Hepatocyte (in vitro differentiated cells): ENCODE measurements at regions not wholly inside any gene's neighbourhood (a gene's known extent, or its start where the extent isn't known, plus 50 kb on each side); places are given as distances from the start of the nearest gene placed in this dataset.
"Not testable (repeated sequence)": the region's sequence is repeated elsewhere in the genome, so short reads cannot be mapped to it uniquely, and the experiment has no call there.

Experiments used
- DNase-seq: peaks from one replicate; pipeline ENCODE4 v3.0.0-alpha.2; 2016; ENCODE audit warnings: low spot score
- H2AFZ ChIP-seq: fragments of 200-600 bp; sonication (generic); 2 replicates; pipeline ENCODE4 v1.6.0; 2016; ENCODE audit warnings: antibody characterized with exemption, mild to moderate bottlenecking
- H3K27ac ChIP-seq: fragments of 200-600 bp; sonication (generic); 2 replicates; pipeline ENCODE4 v1.5.1; 2016; ENCODE audit warnings: mild to moderate bottlenecking
- H3K27me3 ChIP-seq: fragments of 200-600 bp; sonication (generic); 2 replicates; pipeline ENCODE4 v1.6.1; 2016
- H3K36me3 ChIP-seq: fragments of 200-600 bp; sonication (generic); replicated peaks from 2 replicates; pipeline ENCODE4 v1.5.1; 2016; ENCODE audit warnings: low read depth; ENCODE audit not compliant: insufficient read depth
- H3K4me1 ChIP-seq: fragments of 200-600 bp; sonication (generic); 2 replicates; pipeline ENCODE4 v1.5.1; 2016; ENCODE audit warnings: mild to moderate bottlenecking, moderate library complexity; ENCODE audit not compliant: insufficient read depth
- H3K4me2 ChIP-seq: fragments of 200-600 bp; sonication (generic); 2 replicates; pipeline ENCODE4 v1.6.0; 2016
- H3K4me3 ChIP-seq: fragments of 200-600 bp; sonication (generic); 2 replicates; pipeline ENCODE4 v1.5.1; 2016; ENCODE audit warnings: mild to moderate bottlenecking
- H3K79me2 ChIP-seq: fragments of 200-600 bp; sonication (generic); 2 replicates; pipeline ENCODE4 v1.6.0; 2017; ENCODE audit warnings: mild to moderate bottlenecking
- H3K9me2 ChIP-seq: fragments of 200-600 bp; sonication (generic); replicated peaks from 2 replicates; pipeline ENCODE4 v1.6.0; 2017; ENCODE audit warnings: mild to moderate bottlenecking; ENCODE audit not compliant: insufficient read depth
- H3K9me3 ChIP-seq: fragments of 200-600 bp; sonication (generic); 2 replicates; pipeline ENCODE4 v1.5.1; 2016; ENCODE audit warnings: low read depth, mild to moderate bottlenecking
- H4K20me1 ChIP-seq: fragments of 200-600 bp; sonication (generic); 2 replicates; pipeline ENCODE4 v1.6.0; 2016; ENCODE audit warnings: mild to moderate bottlenecking; ENCODE audit not compliant: insufficient read depth, poor library complexity, severe bottlenecking
- EZH2 ChIP-seq: fragments of 200-600 bp; sonication (generic); IDR thresholded peaks from 2 replicates; pipeline ENCODE4 v1.6.1; 2016; ENCODE audit warnings: antibody characterized with exemption, mild to moderate bottlenecking, borderline replicate concordance
- EZH2phosphoT487 ChIP-seq: fragments of 200-600 bp; sonication (generic); IDR thresholded peaks from one replicate; pipeline ENCODE4 v1.6.1; 2018; ENCODE audit warnings: antibody characterized with exemption, mild to moderate bottlenecking, low read depth, moderate library complexity; ENCODE audit not compliant: unreplicated experiment, severe bottlenecking
- WGBS: methylation state at CpG from one replicate; pipeline ENCODE4 v1.1.6; 2016; ENCODE audit warnings: low lambda C conversion rate; ENCODE audit errors: missing lambda C conversion rate; 5-methylcytosine and 5-hydroxymethylcytosine counted together
- TF ChIP-seq, protein P1 (sequence below): fragments of 200-600 bp; sonication (generic); IDR thresholded peaks from 2 replicates; pipeline ENCODE4 v1.5.1; 2016; ENCODE audit warnings: antibody characterized with exemption, mild to moderate bottlenecking; ENCODE audit not compliant: poor library complexity

- no peak for DNase-seq
- Histone ChIP-seq H3K9me2 (no peaks in the 10 kb centered on the region), H2AFZ (no peak overlapping the region), H3K27me3 (no peaks in the 10 kb centered on the region), H4K20me1 (no peaks in the 10 kb centered on the region), H3K27ac (no peak overlapping the region), H3K4me1 (no peaks in the 10 kb centered on the region), H3K4me2 (no peak overlapping the region), H3K4me3 (no peak overlapping the region), H3K79me2 (no peaks in the 10 kb centered on the region), H3K36me3 (no peaks in the 10 kb centered on the region), H3K9me3 (no peaks in the 10 kb centered on the region)
- TF ChIP-seq EZH2phosphoT487 (no peak), EZH2 (no peak)
- TF ChIP-seq, protein P1, sequence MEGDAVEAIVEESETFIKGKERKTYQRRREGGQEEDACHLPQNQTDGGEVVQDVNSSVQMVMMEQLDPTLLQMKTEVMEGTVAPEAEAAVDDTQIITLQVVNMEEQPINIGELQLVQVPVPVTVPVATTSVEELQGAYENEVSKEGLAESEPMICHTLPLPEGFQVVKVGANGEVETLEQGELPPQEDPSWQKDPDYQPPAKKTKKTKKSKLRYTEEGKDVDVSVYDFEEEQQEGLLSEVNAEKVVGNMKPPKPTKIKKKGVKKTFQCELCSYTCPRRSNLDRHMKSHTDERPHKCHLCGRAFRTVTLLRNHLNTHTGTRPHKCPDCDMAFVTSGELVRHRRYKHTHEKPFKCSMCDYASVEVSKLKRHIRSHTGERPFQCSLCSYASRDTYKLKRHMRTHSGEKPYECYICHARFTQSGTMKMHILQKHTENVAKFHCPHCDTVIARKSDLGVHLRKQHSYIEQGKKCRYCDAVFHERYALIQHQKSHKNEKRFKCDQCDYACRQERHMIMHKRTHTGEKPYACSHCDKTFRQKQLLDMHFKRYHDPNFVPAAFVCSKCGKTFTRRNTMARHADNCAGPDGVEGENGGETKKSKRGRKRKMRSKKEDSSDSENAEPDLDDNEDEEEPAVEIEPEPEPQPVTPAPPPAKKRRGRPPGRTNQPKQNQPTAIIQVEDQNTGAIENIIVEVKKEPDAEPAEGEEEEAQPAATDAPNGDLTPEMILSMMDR, result no peak
- 94% methylated on average over 43 of the region's 43 CpGs for WGBS
Measured at GRCh38 chr10:44004913-44005787, 356.5 kb upstream of the ZNF32 start.

DNA sequence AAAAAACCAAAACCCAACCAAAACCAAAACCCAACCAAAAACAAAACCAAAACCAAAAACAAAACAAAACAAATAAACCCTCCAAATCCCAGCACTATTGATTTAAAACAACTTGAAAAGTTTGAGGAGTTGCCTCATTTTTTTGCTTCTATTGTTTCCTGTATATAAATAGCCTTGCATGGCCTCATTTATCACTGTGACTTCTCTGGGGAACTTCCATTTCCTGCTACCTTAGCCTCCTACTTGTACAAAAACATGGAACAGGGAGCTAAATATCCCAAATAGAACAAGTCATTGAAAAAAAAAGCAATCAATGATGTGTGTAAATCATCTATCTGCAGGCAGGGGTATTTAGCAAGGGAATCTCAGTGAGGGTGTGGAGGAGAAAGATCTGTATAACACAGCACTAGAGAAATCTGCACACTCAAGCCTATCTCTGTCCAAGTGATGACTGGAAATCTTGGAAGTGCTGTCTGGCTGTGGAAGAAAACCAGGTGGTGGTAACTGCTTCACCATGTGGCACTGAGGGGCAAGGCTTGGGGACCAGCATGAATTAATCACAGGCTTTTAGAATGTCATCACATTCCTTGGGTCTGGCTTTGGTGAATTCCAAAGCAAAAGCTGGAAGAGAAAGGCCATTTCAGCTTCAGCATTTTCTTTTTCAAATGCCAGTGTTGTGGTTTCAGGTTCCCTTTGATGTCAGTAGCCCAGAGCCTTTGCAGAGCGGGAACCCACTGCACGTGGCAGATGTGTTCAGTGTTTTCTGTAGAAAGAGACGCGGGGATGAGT is 349.5 kb upstream of the ZNF32 start:
- Histone ChIP-seq H3K27me3 (no peaks in the 10 kb centered on the region), H3K36me3 (no peaks in the 10 kb centered on the region), H2AFZ (no peak overlapping the region), H3K4me3 (no peak overlapping the region), H3K27ac (no peak overlapping the region), H4K20me1 (no peaks in the 10 kb centered on the region), H3K4me2 (no peak overlapping the region), H3K79me2 (no peaks in the 10 kb centered on the region), H3K4me1 (no peaks in the 10 kb centered on the region), H3K9me2 (no peaks in the 10 kb centered on the region), H3K9me3 (no peaks in the 10 kb centered on the region)
- no peak for TF ChIP-seq EZH2phosphoT487
- TF ChIP-seq EZH2, result no peak
- TF ChIP-seq, protein P1, result no peak
- no peak for DNase-seq
- 40% methylated on average over 4 of the region's 4 CpGs for WGBS

DNA sequence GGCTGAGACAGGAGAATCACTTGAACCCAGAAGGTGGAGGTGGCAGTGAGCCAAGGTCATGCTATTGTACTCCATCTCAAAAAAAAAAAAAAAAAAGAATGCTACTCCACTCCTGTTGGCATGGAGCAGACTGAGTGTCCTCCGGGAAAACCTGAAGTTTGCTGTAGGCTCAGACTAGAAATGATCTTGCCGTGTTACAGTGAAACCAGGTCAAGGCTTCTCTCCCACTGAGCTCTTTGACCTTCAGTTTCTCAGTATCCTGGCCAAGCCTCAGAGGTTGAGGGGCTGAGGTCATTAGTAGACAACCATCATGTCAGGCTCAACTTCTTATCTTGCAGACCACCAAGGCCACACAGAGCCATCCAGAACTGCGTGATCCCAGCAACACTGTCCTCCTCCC is 348.6 kb upstream of the ZNF32 start:
- no peak overlapping the region for H2AFZ ChIP-seq
- H3K79me2 ChIP-seq, result no peaks in the 10 kb centered on the region
- TF ChIP-seq EZH2phosphoT487, result no peak
- no peak overlapping the region for H3K4me2 ChIP-seq
- no peaks in the 10 kb centered on the region for H4K20me1 ChIP-seq
- no peaks in the 10 kb centered on the region for H3K9me2 ChIP-seq
- no peak for DNase-seq
- no peaks in the 10 kb centered on the region for H3K9me3 ChIP-seq
- no peak overlapping the region for H3K27ac ChIP-seq
- no peak overlapping the region for H3K4me3 ChIP-seq
- H3K27me3 ChIP-seq, result no peaks in the 10 kb centered on the region
- H3K36me3 ChIP-seq, result no peaks in the 10 kb centered on the region
- 96% methylated on average over 3 of the region's 3 CpGs for WGBS
- no peaks in the 10 kb centered on the region for H3K4me1 ChIP-seq

DNA sequence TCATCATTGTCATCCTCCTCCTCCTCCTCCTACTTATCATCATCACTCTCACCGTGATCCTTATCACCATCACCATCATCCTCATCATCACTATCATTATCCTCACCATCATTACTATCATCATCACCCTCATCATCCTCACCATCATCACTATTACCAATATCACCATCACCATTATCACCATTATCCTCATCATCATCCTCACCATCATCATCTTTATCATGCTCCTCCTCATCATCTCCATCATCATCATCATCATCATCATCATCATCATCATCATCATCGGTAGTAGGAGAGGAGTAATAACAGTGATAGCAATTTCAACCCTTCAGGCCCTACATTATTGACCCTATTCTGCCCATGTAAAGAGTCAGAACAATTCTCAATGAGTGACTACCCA is 345.9 kb upstream of the ZNF32 start:
- DNase-seq, result no peak
- 91% methylated on average over 2 of the region's 2 CpGs for WGBS
- H3K27me3 ChIP-seq, result no peaks in the 10 kb centered on the region
- no peak overlapping the region for H3K27ac ChIP-seq
- TF ChIP-seq EZH2, result no peak
- TF ChIP-seq EZH2phosphoT487, result no peak
- TF ChIP-seq, protein P1, result no peak
- no peak overlapping the region for H2AFZ ChIP-seq
- no peaks in the 10 kb centered on the region for H4K20me1 ChIP-seq
- no peaks in the 10 kb centered on the region for H3K4me1 ChIP-seq
- no peaks in the 10 kb centered on the region for H3K36me3 ChIP-seq
- H3K79me2 ChIP-seq, result no peaks in the 10 kb centered on the region
- H3K4me2 ChIP-seq, result no peak overlapping the region
- H3K9me2 ChIP-seq, result no peaks in the 10 kb centered on the region
- no peaks in the 10 kb centered on the region for H3K9me3 ChIP-seq
- H3K4me3 ChIP-seq, result no peak overlapping the region

GRCh38 chr10:43992816-43993215 is 344.1 kb upstream of the ZNF32 start:
- not testable (repeated sequence) for H3K9me2 ChIP-seq, H3K79me2 ChIP-seq, H3K9me3 ChIP-seq, H3K36me3 ChIP-seq, H4K20me1 ChIP-seq, DNase-seq, H3K4me2 ChIP-seq, H3K4me1 ChIP-seq, H3K4me3 ChIP-seq, H2AFZ ChIP-seq, H3K27ac ChIP-seq, H3K27me3 ChIP-seq
- 96% methylated on average over 19 of the region's 19 CpGs for WGBS
